ENCODE measurements at regions not wholly inside any gene's neighbourhood (a gene's known extent, or its start where the extent isn't known, plus 50 kb on each side); places are given as distances from the start of the nearest gene placed in this dataset.

DNA sequence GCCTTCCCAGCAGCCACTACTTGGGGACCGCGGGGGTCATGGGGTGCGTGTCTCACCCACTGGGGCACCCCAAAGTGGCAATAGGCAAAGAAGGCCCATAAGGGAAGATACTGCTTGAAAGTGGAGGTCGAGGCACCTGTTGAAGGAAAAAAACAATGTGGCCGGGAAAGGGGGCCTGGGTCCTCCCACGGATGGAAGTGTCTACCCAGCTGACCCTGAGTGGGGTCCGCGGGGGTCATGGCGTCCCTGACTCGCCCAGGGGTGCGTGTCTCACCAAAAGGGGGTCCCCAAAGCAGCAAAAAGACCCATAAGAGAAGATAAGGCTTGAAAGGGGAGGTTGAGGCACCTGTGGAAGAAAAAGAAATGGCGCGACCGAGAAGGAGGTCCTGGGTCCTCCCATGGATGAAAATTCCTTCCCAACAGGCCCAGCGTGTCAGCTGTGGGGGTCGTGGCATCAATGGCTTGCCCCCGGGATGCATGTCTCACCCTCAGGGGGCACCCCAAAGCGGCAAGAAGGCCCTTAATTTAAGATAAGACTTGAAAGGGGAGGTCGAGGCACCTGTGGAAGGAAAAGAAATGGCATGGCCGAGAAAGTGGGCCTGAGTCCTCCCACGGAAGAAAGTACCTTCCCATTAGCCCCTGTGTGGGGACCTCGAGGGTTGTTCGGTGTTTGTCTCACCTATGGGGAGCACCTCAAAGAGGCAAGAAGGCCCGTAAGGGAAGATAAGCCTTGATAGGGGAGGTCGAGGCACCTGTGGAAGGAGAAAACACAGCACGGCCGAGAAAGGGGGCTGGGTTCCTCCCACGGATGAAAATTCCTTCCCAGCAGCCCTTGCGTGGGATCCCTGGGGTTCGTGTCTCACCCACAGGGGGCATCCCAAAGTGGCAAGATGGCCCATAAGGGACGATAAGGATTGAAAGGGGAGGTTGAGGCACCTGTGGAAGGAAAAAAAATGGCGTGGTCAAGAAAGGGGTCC is 266.0 kb downstream of the ALG10 start (continued):
- TF ChIP-seq, protein P1, sequence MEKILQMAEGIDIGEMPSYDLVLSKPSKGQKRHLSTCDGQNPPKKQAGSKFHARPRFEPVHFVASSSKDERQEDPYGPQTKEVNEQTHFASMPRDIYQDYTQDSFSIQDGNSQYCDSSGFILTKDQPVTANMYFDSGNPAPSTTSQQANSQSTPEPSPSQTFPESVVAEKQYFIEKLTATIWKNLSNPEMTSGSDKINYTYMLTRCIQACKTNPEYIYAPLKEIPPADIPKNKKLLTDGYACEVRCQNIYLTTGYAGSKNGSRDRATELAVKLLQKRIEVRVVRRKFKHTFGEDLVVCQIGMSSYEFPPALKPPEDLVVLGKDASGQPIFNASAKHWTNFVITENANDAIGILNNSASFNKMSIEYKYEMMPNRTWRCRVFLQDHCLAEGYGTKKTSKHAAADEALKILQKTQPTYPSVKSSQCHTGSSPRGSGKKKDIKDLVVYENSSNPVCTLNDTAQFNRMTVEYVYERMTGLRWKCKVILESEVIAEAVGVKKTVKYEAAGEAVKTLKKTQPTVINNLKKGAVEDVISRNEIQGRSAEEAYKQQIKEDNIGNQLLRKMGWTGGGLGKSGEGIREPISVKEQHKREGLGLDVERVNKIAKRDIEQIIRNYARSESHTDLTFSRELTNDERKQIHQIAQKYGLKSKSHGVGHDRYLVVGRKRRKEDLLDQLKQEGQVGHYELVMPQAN (conservative IDR thresholded peaks at IDR 0.05): no peak
- TF ChIP-seq RUNX3 (IDR thresholded peaks at IDR 0.05; ENCODE audit: low read length): no peak
- TF ChIP-seq SRF (IDR thresholded peaks at IDR 0.05; ENCODE audit: low read depth in 2 of 2, low read length in 2 of 2): no peak
- no peak for TF ChIP-seq HDAC6 (IDR thresholded peaks at IDR 0.05; ENCODE audit: unreplicated experiment)
- no peak for TF ChIP-seq ZNF274 (IDR thresholded peaks at IDR 0.05; ENCODE audit: insufficient read depth, insufficient read length)
- TF ChIP-seq BRCA1 (IDR thresholded peaks at IDR 0.05; ENCODE audit: low read depth, low read length): no peak
- TF ChIP-seq ZNF384 (IDR thresholded peaks at IDR 0.05; ENCODE audit: borderline replicate concordance, low read depth, low read length): no peak
- no peak for TF ChIP-seq TCF7 (IDR thresholded peaks at IDR 0.05; ENCODE audit: borderline replicate concordance)

DNA sequence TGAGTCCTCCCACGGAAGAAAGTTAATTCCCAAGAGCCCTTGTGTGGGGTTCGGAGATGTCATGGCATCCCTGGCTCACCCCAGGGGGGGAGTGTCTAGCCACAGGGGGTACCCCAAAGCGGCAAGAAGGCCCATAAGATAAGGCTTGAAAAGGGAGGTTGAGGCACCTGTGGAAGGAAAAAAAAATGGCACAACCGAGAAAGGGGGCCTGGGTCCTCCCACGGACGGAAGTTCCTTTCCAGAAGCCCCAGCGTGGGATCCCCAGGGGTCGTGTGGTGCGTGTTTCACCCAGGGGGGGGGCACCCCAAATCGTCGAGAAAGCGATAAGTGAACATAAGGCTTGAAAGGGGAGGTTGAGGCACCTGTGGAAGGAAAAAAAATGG is 266.7 kb downstream of the ALG10 start:
- SMC1A ChIA-PET (ENCODE audit: uncharacterized antibody, unreplicated experiment): no interaction called here
- RAD21 ChIA-PET (ENCODE audit: unreplicated experiment): no interaction called here
- Histone ChIP-seq H3K9me3 (replicated peaks; ENCODE audit: control insufficient read depth, insufficient read depth, low read length) (no peaks in the 10 kb centered on the region; the same call in 2 of the 3 replicates), H3K9ac (ENCODE audit: control insufficient read depth, insufficient read depth, low read length) (no peak overlapping the region), H3K4me2 (ENCODE audit: control insufficient read depth, insufficient read depth) (no peak overlapping the region), H3K36me3 (ENCODE audit: control insufficient read depth in 2 of 2, insufficient read depth in 2 of 2, low read length in 1 of 2) (no peaks in the 10 kb centered on the region), H3K4me1 (ENCODE audit: control insufficient read depth, insufficient read depth, low read length) (no peaks in the 10 kb centered on the region), H3K27me3 (replicated peaks in 1 of 2; ENCODE audit: control insufficient read depth in 2 of 2, insufficient read depth in 2 of 2, low read length in 1 of 2) (no peaks in the 10 kb centered on the region), H3K4me3 (no peak overlapping the region), H3K79me2 (ENCODE audit: control insufficient read depth, insufficient read depth, low read length) (no peaks in the 10 kb centered on the region), H3K27ac (ENCODE audit: control insufficient read depth, insufficient read depth) (no peak overlapping the region), H4K20me1 (ENCODE audit: control insufficient read depth, insufficient read depth) (no peaks in the 10 kb centered on the region), H2AFZ (ENCODE audit: control insufficient read depth, low read depth, low read length) (no peak overlapping the region)
- no peak for FAIRE-seq
- no peak for ATAC-seq
- no TSS peak for BruUV-seq (replicated peaks)
- no peak for DNase-seq (ENCODE audit: low read depth, low spot score)
- intact Hi-C loops (cut with micrococcal nuclease; ENCODE audit: unreplicated experiment) (no loop called here), in situ Hi-C loops (cut with MboI) (loop anchor here (25.0 kb wide), 3 partner anchors 98 to 298 kb away; no protein-coding TSS in a partner anchor)
- CTCF ChIA-PET: no interaction called here
- TF ChIP-seq, protein P2, sequence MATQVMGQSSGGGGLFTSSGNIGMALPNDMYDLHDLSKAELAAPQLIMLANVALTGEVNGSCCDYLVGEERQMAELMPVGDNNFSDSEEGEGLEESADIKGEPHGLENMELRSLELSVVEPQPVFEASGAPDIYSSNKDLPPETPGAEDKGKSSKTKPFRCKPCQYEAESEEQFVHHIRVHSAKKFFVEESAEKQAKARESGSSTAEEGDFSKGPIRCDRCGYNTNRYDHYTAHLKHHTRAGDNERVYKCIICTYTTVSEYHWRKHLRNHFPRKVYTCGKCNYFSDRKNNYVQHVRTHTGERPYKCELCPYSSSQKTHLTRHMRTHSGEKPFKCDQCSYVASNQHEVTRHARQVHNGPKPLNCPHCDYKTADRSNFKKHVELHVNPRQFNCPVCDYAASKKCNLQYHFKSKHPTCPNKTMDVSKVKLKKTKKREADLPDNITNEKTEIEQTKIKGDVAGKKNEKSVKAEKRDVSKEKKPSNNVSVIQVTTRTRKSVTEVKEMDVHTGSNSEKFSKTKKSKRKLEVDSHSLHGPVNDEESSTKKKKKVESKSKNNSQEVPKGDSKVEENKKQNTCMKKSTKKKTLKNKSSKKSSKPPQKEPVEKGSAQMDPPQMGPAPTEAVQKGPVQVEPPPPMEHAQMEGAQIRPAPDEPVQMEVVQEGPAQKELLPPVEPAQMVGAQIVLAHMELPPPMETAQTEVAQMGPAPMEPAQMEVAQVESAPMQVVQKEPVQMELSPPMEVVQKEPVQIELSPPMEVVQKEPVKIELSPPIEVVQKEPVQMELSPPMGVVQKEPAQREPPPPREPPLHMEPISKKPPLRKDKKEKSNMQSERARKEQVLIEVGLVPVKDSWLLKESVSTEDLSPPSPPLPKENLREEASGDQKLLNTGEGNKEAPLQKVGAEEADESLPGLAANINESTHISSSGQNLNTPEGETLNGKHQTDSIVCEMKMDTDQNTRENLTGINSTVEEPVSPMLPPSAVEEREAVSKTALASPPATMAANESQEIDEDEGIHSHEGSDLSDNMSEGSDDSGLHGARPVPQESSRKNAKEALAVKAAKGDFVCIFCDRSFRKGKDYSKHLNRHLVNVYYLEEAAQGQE (IDR thresholded peaks at IDR 0.05; ENCODE audit: low read depth, low read length): no peak
- TF ChIP-seq CHD4 (IDR thresholded peaks at IDR 0.05) (no peak), DPF2 (IDR thresholded peaks at IDR 0.05) (no peak), ZNF217 (IDR thresholded peaks at IDR 0.05) (no peak), ZNF274 (IDR thresholded peaks at IDR 0.05; ENCODE audit: insufficient read depth, insufficient read length) (no peak), RCOR1 (conservative IDR thresholded peaks at IDR 0.05; ENCODE audit: low read depth, low read length) (no peak), POU2F2 (IDR thresholded peaks at IDR 0.05; ENCODE audit: borderline replicate concordance, low read depth, low read length) (no peak)
- TF ChIP-seq, protein P3, sequence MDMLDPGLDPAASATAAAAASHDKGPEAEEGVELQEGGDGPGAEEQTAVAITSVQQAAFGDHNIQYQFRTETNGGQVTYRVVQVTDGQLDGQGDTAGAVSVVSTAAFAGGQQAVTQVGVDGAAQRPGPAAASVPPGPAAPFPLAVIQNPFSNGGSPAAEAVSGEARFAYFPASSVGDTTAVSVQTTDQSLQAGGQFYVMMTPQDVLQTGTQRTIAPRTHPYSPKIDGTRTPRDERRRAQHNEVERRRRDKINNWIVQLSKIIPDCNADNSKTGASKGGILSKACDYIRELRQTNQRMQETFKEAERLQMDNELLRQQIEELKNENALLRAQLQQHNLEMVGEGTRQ (IDR thresholded peaks at IDR 0.05; ENCODE audit: borderline replicate concordance, low read depth, low read length): no peak
- 51% methylated on average over 10 of the region's 12 CpGs for WGBS (ENCODE audit: insufficient coverage, insufficient replicate concordance, low lambda C conversion rate, missing lambda C conversion rate)
- POLR2A ChIA-PET: no interaction called here
